Keratinocyte (primary cell): ENCODE measurements at regions not wholly inside any gene's neighbourhood (a gene's known extent, or its start where the extent isn't known, plus 50 kb on each side); places are given as distances from the start of the nearest gene placed in this dataset.

ENCODE experiments used
- DNase-seq: peaks from one replicate; pipeline ENCODE4 v3.0.0-alpha.2; 2011; ENCODE audit warnings: low read depth, missing footprints, low spot score
- FAIRE-seq: peaks from 2 replicates; lab custom pipeline; 2011; peaks lifted over from hg19 to GRCh38; lab: Jason Lieb, UNC
- H2AFZ ChIP-seq: 2 replicates; pipeline ENCODE4 v1.6.0; 2012; ENCODE audit warnings: low read length, control low read depth, inconsistent platforms; ENCODE audit not compliant: control insufficient read depth
- H3K27ac ChIP-seq: 2 replicates; pipeline ENCODE4 v1.5.1; 2011; ENCODE audit warnings: low read length; ENCODE audit not compliant: control insufficient read depth, insufficient read depth
- H3K27me3 ChIP-seq: 3 replicates; pipeline ENCODE4 v1.6.0; 2011; ENCODE audit warnings: low read length; ENCODE audit not compliant: control insufficient read depth, insufficient read depth; ENCODE audit errors: extremely low read depth
- H3K36me3 ChIP-seq, 2 experiments: 2 replicates in 1 of 2; 3 replicates in 1 of 2; pipeline ENCODE4 v1.5.1; 2011; ENCODE audit warnings: low read length in 2 of 2, mild to moderate bottlenecking in 1 of 2; ENCODE audit not compliant: control insufficient read depth in 2 of 2, insufficient read depth in 2 of 2; ENCODE audit errors: extremely low read depth in 1 of 2
- H3K4me1 ChIP-seq: 3 replicates; pipeline ENCODE4 v1.5.1; 2011; ENCODE audit warnings: low read length; ENCODE audit not compliant: control insufficient read depth, insufficient read depth; ENCODE audit errors: extremely low read depth
- H3K4me2 ChIP-seq: 3 replicates; pipeline ENCODE4 v1.6.0; 2011; ENCODE audit warnings: low read depth, low read length; ENCODE audit not compliant: control insufficient read depth, insufficient read depth; ENCODE audit errors: extremely low read depth
- H3K4me3 ChIP-seq, 3 experiments: fragments of 200-600 bp in 1 of 3; sonication (generic) in 1 of 3; 2 replicates in 2 of 3; 3 replicates in 1 of 3; pipeline ENCODE4 v1.5.1; 2011 to 2016; ENCODE audit warnings: low read length in 3 of 3, mild to moderate bottlenecking in 3 of 3, control low read depth in 2 of 3, inconsistent platforms in 1 of 3, low read depth in 1 of 3, mixed read lengths in 1 of 3, mixed run types in 1 of 3, moderate library complexity in 1 of 3; ENCODE audit not compliant: control insufficient read depth in 2 of 3, insufficient read depth in 2 of 3; ENCODE audit errors: extremely low read depth in 1 of 3
- H3K79me2 ChIP-seq: 2 replicates; pipeline ENCODE4 v1.6.0; 2012; ENCODE audit warnings: low read length; ENCODE audit not compliant: control insufficient read depth, insufficient read depth
- H3K9ac ChIP-seq: 3 replicates; pipeline ENCODE4 v1.6.0; 2011; ENCODE audit warnings: low read length; ENCODE audit not compliant: control insufficient read depth, insufficient read depth; ENCODE audit errors: extremely low read depth
- H3K9me1 ChIP-seq: 3 replicates; pipeline ENCODE4 v1.6.0; 2011; ENCODE audit warnings: low read length; ENCODE audit not compliant: control insufficient read depth, insufficient read depth; ENCODE audit errors: extremely low read depth
- H3K9me3 ChIP-seq: 2 replicates; pipeline ENCODE4 v1.5.1; 2012; ENCODE audit warnings: low read depth, low read length; ENCODE audit not compliant: control insufficient read depth
- H4K20me1 ChIP-seq: 3 replicates; pipeline ENCODE4 v1.6.0; 2011; ENCODE audit warnings: low read length; ENCODE audit not compliant: control insufficient read depth, insufficient read depth; ENCODE audit errors: extremely low read depth
- CTCF ChIP-seq, 3 experiments: IDR thresholded peaks in 1 of 3; conservative IDR thresholded peaks in 1 of 3; optimal IDR thresholded peaks in 1 of 3; 2 replicates in 2 of 3; 3 replicates in 1 of 3; pipeline versions ENCODE3 to v1.5.1; 2011; ENCODE audit warnings: low read length in 3 of 3, mild to moderate bottlenecking in 3 of 3, moderate library complexity in 2 of 3, control low read depth in 1 of 3, inconsistent platforms in 1 of 3; ENCODE audit not compliant: insufficient read depth in 2 of 3; ENCODE audit errors: extremely low read depth in 1 of 3
- EZH2 ChIP-seq: IDR thresholded peaks from one replicate; pipeline ENCODE4 v1.6.1; 2012; ENCODE audit warnings: inconsistent platforms, mild to moderate bottlenecking, low read length, moderate library complexity
- dilution Hi-C: fragments of 300-500 bp; cut with MboI; formaldehyde crosslinking; loops from one replicate; pipeline ENCODE4 v1.7.0; 2020; ENCODE audit warnings: low sequenced_read_pairs; ENCODE audit not compliant: extremely low pct_ligation_motif_present

GRCh38 chr7:19972876-19973275 lies 199.5 kb upstream of the TMEM196 start:
- no peak overlapping the region for H2AFZ ChIP-seq
- H3K79me2 ChIP-seq = no peaks in the 10 kb centered on the region
- H3K9ac ChIP-seq = no peak overlapping the region
- no peaks in the 10 kb centered on the region for H3K36me3 ChIP-seq
- TF ChIP-seq EZH2 (no peak), CTCF (optimal IDR thresholded peaks at IDR 0.05 in 1 of 3, IDR thresholded peaks at IDR 0.05 in 1 of 3, conservative IDR thresholded peaks at IDR 0.05 in 1 of 3; ENCODE audit: extremely low read depth in 1 of 3, insufficient read depth in 2 of 3, low read length in 3 of 3) (no peak)
- DNase-seq (no peak), FAIRE-seq (no peak)
- no peaks in the 10 kb centered on the region for H3K9me1 ChIP-seq
- dilution Hi-C loops = no loop called here
- H3K27me3 ChIP-seq = no peaks in the 10 kb centered on the region
- peaks cover 13% of the 10 kb centered on the region for H3K4me1 ChIP-seq
- H3K4me3 ChIP-seq = no peak overlapping the region
- H4K20me1 ChIP-seq = no peaks in the 10 kb centered on the region
- H3K27ac ChIP-seq = no peak overlapping the region
- H3K4me2 ChIP-seq = no peak overlapping the region
- H3K9me3 ChIP-seq = no peaks in the 10 kb centered on the region

DNA sequence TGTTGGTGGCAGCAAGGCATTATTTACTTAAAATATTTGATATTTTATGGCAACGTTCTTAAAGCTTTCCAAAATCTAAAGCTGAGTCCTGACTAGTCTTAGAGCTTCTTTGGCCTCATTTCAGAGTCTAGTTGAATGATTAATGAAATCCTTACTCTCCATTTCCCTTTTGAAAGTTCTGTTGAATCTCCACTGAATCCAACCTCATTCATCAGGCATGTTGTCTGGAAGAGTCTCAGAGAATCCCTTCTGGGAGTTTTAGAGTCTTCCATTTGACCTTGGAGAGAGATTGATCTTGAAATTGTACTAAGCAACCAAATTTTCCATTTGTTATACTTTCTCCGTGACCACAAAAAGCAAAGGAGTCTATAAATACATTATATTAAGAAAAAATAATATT lies 198.5 kb upstream of the TMEM196 start:
- DNase-seq (no peak), FAIRE-seq (no peak)
- Histone ChIP-seq H2AFZ (peak overlapping the region; percentile 19), H3K36me3 (no peaks in the 10 kb centered on the region), H3K27me3 (no peaks in the 10 kb centered on the region), H3K27ac (no peak overlapping the region), H3K4me1 (peaks cover 13% of the 10 kb centered on the region), H3K4me2 (no peak overlapping the region), H3K79me2 (no peaks in the 10 kb centered on the region), H3K9me1 (no peaks in the 10 kb centered on the region), H3K4me3 (no peak overlapping the region), H3K9me3 (no peaks in the 10 kb centered on the region), H4K20me1 (no peaks in the 10 kb centered on the region), H3K9ac (no peak overlapping the region)
- dilution Hi-C loops = no loop called here
- no peak for TF ChIP-seq CTCF (optimal IDR thresholded peaks at IDR 0.05 in 1 of 3, IDR thresholded peaks at IDR 0.05 in 1 of 3, conservative IDR thresholded peaks at IDR 0.05 in 1 of 3; ENCODE audit: extremely low read depth in 1 of 3, insufficient read depth in 2 of 3, low read length in 3 of 3)
- TF ChIP-seq EZH2 = no peak
